RCC 7860 (cell line): ENCODE measurements at regions not wholly inside any gene's neighbourhood (a gene's known extent, or its start where the extent isn't known, plus 50 kb on each side); places are given as distances from the start of the nearest gene placed in this dataset.

Experiments used
- DNase-seq: peaks from one replicate; pipeline ENCODE4 v3.0.0-alpha.2; 2015; ENCODE audit warnings: low spot score
- FAIRE-seq: peaks from 2 replicates; lab custom pipeline; 2012; peaks lifted over from hg19 to GRCh38; lab: Jason Lieb, UNC

DNA sequence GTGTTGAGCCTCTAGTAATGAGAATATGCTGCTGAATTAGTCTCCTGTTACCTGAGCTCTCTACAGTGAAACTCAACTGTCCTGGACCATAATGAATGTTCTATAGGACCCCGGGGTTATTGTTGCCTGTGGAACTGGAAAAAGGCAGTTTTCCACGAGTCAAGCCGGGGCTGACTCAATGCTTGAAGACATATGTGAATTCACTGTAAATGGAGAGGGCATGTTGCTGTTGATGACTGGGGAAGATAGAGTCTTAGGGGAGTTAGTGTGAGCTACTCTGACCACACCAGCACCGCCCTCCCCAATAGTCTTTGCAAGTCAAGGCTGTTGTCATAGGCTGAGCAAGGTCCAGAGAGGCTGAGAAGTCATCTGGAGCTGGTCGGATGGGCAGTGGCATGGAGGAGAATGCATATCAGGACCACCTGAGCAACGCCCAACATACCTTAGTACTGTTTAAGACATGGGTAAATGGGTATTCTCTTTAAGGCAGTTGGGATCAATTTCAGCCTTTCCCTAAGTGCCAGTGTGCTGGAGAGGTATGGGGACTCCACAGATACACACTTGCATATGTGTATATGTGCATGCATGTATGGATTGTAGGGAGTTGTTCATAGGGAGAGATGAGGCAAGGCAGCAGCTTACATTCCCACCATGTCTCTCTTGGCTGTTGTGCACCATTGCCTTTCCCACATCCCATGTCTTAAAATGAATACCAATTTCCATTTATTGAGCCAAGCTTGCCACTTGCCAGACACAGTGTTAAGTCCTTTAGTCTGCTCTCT is 230.1 kb upstream of the NAV2 start:
- DNase-seq (no peak), FAIRE-seq (no peak)

DNA sequence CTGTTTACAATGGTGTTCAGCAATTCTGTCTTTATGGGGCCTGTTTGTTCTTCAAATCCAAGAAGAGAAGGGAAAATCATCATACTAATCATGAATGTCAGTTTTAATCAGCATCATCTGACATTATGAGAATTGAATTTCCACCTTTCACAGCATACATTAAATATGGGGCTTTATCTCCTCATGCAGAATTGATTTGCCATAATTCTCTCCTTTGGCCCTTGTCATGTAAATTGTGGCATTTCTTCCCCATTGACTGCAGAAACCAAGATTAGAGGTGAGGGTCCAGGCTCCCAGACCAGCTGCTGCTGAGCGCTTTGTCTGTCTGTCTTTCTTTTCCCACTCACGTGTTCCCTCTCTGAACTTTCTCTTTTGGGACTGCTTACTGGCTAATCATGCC is 232.1 kb upstream of the NAV2 start:
- DNase-seq (no peak), FAIRE-seq (no peak)

GRCh38 chr11:19478891-19479290 is 233.7 kb upstream of the NAV2 start:
- FAIRE-seq (no peak), DNase-seq (no peak)

GRCh38 chr11:19474954-19475721 is 234.4 kb upstream of the E2F8 start:
- DNase-seq = no peak
- FAIRE-seq = no peak

DNA sequence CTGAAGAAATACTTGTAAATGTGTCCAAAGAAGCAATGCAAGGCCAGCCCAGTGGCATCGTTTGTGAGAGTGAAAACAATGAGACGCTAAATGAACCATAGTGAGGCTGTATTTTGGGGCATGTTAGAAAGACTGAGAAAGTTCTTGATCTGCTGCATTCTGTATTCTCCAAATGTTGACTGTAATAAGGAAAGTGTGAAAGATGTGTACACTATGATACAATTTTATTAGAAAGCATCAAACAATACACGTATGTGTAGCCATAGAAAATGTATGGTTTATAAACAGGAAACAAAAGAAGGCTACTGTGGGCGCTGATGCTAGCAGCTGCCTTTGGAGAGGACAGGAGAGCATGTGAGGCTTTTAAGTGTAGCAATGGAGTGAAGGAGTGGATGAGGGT is 233.5 kb upstream of the E2F8 start:
- no peak for FAIRE-seq
- no peak for DNase-seq

DNA sequence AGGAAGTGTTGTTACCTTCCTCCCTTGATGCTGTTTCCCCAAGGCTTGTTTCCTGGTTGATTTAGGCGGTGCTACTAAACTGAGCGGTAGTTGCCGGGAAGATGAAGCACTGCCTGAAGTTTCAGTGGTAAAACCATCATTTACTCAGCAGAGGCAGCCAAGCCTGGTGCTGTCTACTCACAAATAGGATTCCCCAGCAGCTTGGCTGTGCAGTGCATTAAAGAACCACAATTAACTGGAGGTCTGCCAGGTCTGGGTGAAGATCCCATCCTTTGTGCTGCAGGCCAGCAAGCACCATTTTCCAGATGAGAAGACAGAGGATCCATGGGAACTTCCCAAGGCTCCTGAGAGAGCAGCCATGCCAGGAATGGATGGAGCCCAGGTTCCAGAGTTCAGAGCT is 231.9 kb upstream of the E2F8 start:
- no peak for DNase-seq
- no peak for FAIRE-seq

DNA sequence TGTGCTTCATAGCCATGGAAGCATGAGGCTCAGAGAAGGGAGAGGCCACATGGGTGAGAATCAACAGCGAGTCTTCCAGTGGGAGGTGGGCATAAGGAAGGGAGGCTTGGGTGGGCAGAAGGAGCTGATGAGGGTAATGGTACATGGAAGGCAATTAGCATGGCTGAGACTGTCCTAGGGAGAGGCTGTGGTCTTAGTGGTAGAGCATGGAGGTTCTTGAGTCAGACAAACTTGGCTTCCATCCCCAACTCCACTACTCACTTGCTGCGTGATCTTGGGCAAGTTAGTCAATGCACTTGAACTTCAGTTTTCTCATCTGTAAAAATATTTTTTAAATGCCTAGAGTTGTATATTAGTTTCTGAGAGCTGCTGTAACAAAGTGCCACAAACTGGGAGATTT is 227.2 kb upstream of the E2F8 start:
- DNase-seq = no peak
- no peak for FAIRE-seq

DNA sequence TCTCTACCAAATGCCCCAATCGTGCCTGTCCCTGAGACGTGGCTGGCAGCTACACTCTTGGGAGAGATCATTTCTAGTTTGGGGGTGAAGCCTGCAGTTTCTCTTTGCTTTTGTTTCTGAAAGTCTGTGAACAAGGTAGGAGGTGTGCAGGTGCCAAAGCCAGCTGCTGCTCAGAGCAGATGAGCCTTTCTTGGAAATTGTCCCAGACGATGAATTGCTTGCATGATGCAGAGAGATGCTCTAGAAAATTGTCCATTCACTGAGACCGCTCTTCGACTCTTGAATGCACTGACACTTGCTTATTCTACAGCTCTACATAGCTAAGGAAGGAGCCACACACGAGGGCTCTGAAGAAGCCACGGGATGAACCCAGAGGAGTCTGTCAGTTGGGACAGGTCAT is 225.6 kb upstream of the E2F8 start:
- FAIRE-seq (no peak), DNase-seq (no peak)

GRCh38 chr11:19463976-19464375 is 223.2 kb upstream of the E2F8 start:
- FAIRE-seq = no peak

GRCh38 chr11:19460718-19461405 is 220.1 kb upstream of the E2F8 start:
- FAIRE-seq (no peak), DNase-seq (no peak)

More at GRCh38 chr11:19463976-19464375, 223.2 kb upstream of the E2F8 start:
- DNase-seq = no peak

DNA sequence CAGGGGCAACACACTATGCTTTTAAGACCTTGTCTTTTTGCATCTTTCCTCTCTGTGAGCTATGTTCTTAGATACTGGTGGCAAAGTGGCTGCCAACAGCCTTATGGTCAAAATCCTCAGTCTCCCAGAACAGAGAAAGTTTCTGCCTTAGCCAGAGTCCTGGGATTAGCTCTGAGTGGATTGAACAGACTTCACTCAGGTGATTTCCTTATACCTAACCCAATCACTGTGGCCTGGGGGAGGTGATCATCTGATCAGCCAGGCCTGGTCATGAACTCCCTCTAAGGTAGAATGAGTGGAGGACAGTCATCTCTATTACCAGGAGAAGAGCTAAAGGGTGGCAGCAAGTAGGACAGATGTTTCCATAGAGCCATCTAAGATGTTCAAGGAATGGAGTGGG is 218.5 kb upstream of the E2F8 start:
- DNase-seq = no peak
- no peak for FAIRE-seq

- no peak for DNase-seq
- no peak for FAIRE-seq
These were observed 218.0 kb upstream of the E2F8 start for GRCh38 chr11:19458721-19459120.

DNA sequence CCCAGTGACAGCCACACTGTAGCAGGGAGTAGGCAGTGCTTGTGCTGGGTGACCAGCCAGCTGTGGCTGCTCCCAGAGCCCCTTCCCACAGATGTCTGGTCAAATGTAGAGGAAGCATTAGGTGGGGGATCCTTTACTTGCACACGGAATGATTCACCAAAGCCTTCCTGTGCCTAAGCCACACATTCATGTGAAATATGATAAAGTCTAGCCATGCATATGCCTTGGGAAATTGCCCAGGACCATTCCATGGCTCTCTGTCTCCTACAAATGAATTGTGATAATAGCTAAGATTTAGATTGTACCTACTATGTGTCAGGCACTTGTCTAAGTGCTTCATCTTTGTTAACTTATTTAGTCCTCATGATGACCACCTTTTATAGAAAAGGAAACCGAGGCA is 217.5 kb upstream of the E2F8 start:
- FAIRE-seq = no peak
- DNase-seq = no peak

- no peak for FAIRE-seq
- DNase-seq = no peak
These were observed 215.0 kb upstream of the E2F8 start for GRCh38 chr11:19455731-19456130.

GRCh38 chr11:19453651-19454257 is 213.0 kb upstream of the E2F8 start:
- FAIRE-seq = no peak
- no peak for DNase-seq

GRCh38 chr11:19451609-19452008 is 210.9 kb upstream of the E2F8 start:
- FAIRE-seq = no peak

GRCh38 chr11:19450282-19450681 is 209.5 kb upstream of the E2F8 start:
- FAIRE-seq (no peak), DNase-seq (no peak)

More at GRCh38 chr11:19451609-19452008, 210.9 kb upstream of the E2F8 start:
- no peak for DNase-seq

- FAIRE-seq (no peak), DNase-seq (no peak)
These were observed 207.9 kb upstream of the E2F8 start for GRCh38 chr11:19448651-19449050.

GRCh38 chr11:19447150-19447566 is 206.4 kb upstream of the E2F8 start:
- FAIRE-seq (peak; percentile 30), DNase-seq (peak; percentile 49)

GRCh38 chr11:19445771-19446170 is 205.0 kb upstream of the E2F8 start:
- no peak for FAIRE-seq
- DNase-seq = no peak

DNA sequence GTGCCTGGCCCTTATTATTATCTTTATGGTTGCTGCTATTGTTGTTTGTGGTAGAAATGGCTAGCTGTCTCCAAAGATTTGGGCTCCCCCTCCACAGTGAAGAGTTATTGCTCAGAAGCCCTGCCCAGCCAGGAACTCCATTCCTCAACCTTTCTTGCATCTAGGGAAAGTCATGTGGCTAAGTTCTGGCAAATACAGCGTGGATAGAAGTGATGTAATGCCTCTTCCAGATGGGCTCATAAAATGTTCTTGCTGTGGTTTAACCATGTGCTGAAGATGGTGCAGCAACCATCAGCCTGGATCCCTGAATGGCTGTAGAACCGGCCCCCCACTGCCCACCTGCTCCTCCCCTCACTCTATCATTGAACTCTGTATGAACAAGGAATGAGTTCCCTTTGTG is 203.5 kb upstream of the E2F8 start:
- FAIRE-seq = no peak
- no peak for DNase-seq
